Urothelium cell line (cell line): ENCODE measurements at regions not wholly inside any gene's neighbourhood (a gene's known extent, or its start where the extent isn't known, plus 50 kb on each side); places are given as distances from the start of the nearest gene placed in this dataset.

ENCODE experiments used
- DNase-seq: peaks from one replicate; pipeline ENCODE4 v3.0.0; 2011; ENCODE audit warnings: low spot score, mixed read lengths
- FAIRE-seq: peaks from 2 replicates; lab custom pipeline; 2011; peaks lifted over from hg19 to GRCh38; lab: Jason Lieb, UNC

DNA sequence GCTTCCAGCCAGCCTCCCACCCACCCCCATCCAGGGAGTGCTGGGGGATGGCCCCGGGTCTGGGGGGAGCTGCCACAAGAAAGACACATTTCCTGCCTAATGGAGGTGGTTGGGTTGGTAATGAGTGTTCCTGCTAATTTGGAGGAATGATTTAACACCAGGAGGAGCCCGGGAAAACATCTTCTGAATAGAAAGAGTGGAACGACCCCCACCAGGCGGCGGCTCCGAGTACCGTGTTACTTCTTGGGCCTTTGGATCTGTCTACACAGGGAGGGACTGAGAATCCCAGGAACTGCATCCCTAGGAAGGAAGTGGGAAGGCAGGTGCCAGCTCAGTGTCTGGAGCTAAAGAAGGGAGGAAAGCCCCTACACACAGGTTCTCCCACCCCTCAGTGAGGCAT, 64.6 kb downstream of the TSPAN17 start:
- no peak for DNase-seq
- no peak for FAIRE-seq

- DNase-seq = no peak
- no peak for FAIRE-seq
Measured at GRCh38 chr5:176712546-176713304, 65.4 kb downstream of the TSPAN17 start.

GRCh38 chr5:176713409-176713808, 66.1 kb downstream of the TSPAN17 start:
- DNase-seq (no peak), FAIRE-seq (no peak)

GRCh38 chr5:176714067-176714466, 66.8 kb downstream of the TSPAN17 start:
- DNase-seq (no peak), FAIRE-seq (no peak)

- DNase-seq (peak; percentile 86), FAIRE-seq (no peak)
Measured at GRCh38 chr5:176716320-176716719, 69.0 kb downstream of the TSPAN17 start.

GRCh38 chr5:176719113-176719739, 71.9 kb downstream of the TSPAN17 start:
- no peak for DNase-seq
- no peak for FAIRE-seq

- FAIRE-seq = no peak
- DNase-seq = no peak
Measured at GRCh38 chr5:176721509-176721908, 74.2 kb downstream of the TSPAN17 start.

DNA sequence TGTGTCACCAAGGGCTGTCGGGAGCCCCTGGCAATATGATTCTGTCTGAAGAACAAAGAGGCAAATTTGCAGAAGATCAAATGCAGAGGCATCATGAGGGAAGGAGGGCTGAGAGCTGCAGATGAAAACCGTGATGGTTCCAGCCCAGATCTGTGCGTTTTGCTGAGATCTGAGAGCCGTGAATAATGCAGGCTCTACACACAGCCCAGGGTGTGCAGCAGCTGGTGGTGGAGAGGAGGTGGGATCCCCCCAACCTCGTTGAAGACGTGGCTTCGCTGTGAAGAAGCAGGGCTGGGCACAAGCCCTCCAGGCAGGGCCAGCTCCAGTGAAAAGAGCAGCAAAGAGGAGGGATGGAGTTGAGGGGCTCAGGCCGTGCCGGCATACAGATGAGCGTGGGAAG, 75.5 kb downstream of the TSPAN17 start:
- no peak for FAIRE-seq

DNA sequence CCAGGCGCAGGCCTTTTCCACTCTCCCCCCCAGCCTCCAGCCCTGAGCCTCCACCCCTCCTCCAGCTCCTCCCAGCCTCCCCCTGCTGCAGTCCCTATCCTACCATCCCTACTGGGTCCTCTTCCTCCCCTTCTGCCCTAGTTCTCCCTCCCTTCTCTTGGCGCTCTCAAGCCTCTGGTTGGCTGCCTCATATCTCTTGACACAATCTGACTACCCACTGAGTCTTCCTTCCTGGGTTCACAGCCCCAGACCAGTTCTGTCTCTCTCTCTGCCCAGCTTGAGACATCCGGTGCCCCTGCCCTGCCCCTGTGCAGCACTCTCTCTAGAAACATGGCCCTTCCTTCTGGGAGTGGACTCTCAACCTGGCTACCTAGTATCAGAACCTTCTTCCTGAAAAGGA, 76.2 kb downstream of the TSPAN17 start:
- DNase-seq (no peak), FAIRE-seq (no peak)

More for the DNA sequence above, 75.5 kb downstream of the TSPAN17 start:
- no peak for DNase-seq

DNA sequence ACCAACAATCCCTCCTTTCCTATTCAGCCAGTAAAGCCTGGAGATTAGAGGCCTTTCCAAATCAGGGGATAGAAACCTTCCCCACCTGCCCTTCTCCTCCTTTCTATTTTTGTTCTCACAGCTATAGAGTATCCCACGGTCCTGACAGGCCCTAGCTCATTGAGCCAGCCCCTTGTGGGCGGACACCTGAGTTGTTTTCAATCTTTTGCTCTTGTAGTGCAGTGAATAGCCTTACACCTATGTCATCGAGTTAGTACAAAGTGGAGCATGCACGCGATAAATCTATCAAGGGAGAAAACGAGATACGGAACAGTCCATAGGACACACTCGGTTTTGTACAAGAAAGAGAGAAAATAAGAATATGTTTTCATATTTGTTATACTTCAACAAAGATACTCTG, 77.2 kb downstream of the TSPAN17 start:
- FAIRE-seq (no peak), DNase-seq (no peak)

DNA sequence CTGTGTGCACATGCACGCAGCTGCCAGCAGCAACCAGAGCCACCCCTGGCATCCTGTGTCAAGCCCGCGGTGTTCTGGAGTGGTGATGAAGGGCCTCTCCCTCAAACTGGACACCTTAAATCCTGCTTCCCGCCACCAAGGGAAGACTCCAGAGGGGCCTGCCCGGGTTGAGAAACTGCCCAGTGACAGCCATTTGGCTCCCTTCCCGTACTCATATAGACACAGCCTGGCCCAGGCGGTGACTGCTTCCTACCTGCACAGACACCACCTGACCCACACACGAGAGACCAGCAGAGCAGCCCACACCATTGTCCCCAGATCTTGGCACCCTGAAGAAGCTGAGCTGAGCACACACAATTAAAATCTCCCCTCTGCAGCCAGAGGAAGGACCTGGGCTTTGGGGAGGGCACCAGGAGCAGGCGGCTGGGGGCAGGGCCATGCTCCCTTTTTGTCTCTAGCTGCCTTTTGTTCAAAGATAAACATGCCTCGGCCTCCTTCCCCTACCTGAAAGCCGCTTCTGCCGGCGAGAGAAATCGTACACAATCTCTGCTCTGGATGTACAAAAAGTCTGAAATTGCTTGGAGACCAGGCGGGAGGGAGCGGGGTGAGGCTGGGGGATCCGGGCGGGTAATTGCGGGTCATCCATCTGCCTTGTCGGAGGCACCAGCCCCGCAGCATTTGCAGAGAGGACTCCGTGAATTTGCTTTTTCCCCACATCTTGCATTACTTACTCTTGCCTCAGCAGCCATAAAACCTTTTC, 78.4 kb downstream of the TSPAN17 start:
- FAIRE-seq (no peak), DNase-seq (no peak)

DNA sequence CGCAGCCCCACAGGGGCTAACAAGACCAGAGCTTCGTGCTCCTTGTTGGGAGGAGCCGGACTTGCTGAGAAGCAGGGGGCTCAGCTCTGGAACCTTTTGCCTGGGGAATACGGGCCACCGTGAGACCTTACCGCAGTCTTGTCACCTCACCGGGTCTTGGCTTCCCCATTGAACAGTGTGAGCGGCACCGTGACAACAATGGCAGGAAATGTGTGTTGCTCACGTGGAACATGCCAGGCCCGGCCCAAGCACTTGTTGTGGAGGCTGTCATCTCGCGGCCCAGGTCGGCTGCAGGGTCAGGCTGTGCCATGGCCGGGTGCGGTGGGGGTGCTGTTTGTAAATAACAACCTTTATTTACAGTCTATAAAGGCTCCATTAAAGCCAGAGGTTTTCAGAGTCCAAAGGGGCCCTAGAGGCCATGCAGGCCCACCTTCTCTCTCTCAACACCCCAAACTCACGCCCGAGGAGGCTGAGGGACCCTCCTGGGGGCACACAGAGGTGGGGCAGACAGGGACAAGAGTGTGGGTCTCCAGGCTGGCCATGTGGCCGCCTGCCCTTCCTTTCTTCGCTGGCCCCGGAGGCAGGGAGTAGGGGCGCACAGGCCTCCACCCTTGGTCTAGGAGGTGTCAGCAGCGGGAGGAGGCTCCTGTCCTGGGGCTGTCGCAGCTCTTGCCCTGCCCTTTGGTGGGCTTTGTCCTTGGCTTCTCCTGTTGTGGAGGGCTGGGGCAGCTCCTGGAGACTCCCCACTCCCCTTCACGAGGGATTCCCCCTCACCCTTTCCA, 79.7 kb downstream of the TSPAN17 start:
- DNase-seq = no peak
- no peak for FAIRE-seq

GRCh38 chr5:176727528-176727900, 80.2 kb downstream of the TSPAN17 start:
- FAIRE-seq (no peak), DNase-seq (no peak)

- DNase-seq (no peak), FAIRE-seq (no peak)
Measured at GRCh38 chr5:176727983-176728675, 80.8 kb downstream of the TSPAN17 start.

- FAIRE-seq = no peak
- no peak for DNase-seq
Measured at GRCh38 chr5:176728831-176729251, 81.5 kb upstream of the UNC5A start.

- no peak for FAIRE-seq
- DNase-seq = no peak
Measured at GRCh38 chr5:176730815-176731475, 79.4 kb upstream of the UNC5A start.

DNA sequence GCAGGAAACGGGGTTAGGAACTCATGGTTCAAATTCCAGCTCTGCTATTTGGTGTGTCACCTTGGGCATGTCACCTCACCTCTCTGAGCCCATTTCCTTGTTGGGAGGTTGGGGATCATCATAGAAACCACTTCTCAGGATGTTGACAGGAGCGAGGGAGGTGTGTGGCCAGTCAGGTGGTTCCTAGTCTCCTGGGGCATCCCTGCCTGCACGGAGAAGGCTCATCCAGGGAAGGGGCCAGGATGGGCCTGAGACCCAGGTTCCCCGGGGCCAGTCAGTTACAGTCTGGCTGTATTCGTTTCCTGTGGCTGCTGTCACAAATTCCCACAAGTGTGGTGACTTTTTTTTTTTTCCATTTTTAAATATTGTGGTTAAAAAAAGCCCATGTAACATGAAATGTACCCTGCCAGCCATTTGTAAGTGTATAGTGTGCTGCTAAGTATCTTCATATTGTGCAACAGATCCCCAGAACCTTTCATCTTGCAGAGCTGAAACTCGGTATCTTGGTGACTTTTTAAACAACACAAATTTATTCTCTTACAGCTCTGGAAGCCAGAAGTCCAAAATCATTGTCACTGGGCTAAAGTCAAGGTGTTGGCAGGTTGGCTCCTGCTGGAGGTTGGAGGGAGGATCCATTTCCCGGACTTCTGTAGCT, 78.7 kb upstream of the UNC5A start:
- FAIRE-seq (no peak), DNase-seq (no peak)

DNA sequence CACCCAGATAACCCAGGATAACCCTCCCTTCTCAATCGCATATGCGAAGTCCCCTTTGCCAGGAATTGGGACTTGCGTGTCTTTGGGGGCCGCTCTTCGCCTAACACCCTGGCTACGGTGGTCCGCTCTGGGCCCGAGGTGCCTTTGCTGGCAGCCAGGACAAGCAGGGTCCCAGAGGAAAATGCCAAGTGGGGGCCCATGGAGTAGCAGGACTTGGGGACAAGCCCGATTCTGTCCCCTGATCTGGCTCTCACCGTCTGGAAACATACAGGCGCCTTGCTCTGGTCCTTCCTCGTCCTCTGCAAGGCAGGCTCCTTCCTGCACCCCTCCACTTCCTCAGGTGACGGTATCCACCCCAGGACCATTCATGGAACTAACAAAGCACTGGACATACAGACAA, 78.1 kb upstream of the UNC5A start:
- no peak for DNase-seq
- FAIRE-seq = no peak

DNA sequence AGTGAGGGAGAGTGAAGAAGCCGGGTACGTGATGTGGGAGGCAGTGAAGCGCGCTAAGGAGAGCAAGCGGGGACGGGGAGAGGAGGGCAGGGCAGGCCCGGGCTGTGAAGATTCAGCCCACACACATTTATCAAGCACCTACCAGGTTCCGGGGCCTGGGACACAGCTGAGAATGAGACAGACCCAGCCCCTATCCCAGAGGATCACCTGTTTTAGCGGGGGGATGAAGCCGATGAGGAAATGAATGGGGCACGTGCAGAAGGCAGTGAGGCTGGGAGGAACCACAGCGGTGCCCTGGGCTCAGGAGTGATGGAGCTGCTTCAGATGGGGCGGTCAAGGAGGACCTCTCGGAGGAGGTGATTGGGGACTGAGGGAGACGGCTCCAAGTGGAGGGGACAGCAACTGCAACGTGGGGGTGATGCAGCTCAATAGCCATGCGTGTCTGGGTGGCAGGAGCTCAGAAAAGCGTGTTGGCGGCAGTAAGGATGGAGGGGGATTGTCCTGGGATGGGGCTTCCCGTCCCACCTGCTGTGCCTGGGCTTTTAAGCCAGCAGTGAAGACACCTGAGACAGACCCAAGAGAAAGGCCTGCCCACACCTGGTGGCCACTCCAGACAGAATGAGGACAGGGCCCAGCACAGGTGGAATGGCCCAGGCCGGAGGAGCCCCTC, 77.5 kb upstream of the UNC5A start:
- FAIRE-seq (no peak), DNase-seq (no peak)
